GM12878 (cell line): ENCODE measurements at regions not wholly inside any gene's neighbourhood (a gene's known extent, or its start where the extent isn't known, plus 50 kb on each side); places are given as distances from the start of the nearest gene placed in this dataset.

Experiments
- E2F4 ChIP-seq: IDR thresholded peaks from 2 replicates; pipeline ENCODE4 v1.6.1; 2012; ENCODE audit warnings: low read depth, low read length, improper control_type of control experiment
- POLR2A ChIP-seq: IDR thresholded peaks from 2 replicates; pipeline ENCODE4 v1.6.1; 2011; ENCODE audit warnings: low read depth, mild to moderate bottlenecking, low read length
- POLR2AphosphoS5 ChIP-seq: IDR thresholded peaks from 2 replicates; pipeline ENCODE4 v1.6.1; 2011; ENCODE audit warnings: mild to moderate bottlenecking, low read length, inconsistent platforms
- USF2 ChIP-seq: IDR thresholded peaks from 2 replicates; pipeline ENCODE4 v1.6.1; 2011; ENCODE audit warnings: low read depth, low read length, improper control_type of control experiment, borderline replicate concordance

GRCh38 chr6:21377356-21377755, 216.2 kb upstream of the SOX4 start:
- no peak for TF ChIP-seq POLR2AphosphoS5
- TF ChIP-seq USF2, result no peak
- no peak for TF ChIP-seq E2F4
- TF ChIP-seq POLR2A, result no peak
